GM18867 (cell line): ENCODE measurements at regions not wholly inside any gene's neighbourhood (a gene's known extent, or its start where the extent isn't known, plus 50 kb on each side); places are given as distances from the start of the nearest gene placed in this dataset.
"Not testable (repeated sequence)": the region's sequence is repeated elsewhere in the genome, so short reads cannot be mapped to it uniquely, and the experiment has no call there.

Source experiments
- ATAC-seq: cut with Tn5 transposase; IDR thresholded peaks from one replicate; pipeline ENCODE4 v1.9.1; 2021; ENCODE audit warnings: mild to moderate bottlenecking, moderate library complexity; ENCODE audit not compliant: unreplicated experiment

- ATAC-seq: not testable (repeated sequence)
These were observed 1271.8 kb downstream of the TMEM121 start for GRCh38 chr14:106798166-106798565.

- ATAC-seq: no peak
These were observed 1276.3 kb downstream of the TMEM121 start for GRCh38 chr14:106802413-106803364.

- ATAC-seq: no peak
These were observed 1277.0 kb downstream of the TMEM121 start for GRCh38 chr14:106803379-106803778.

GRCh38 chr14:106807493-106807892 is 1281.1 kb downstream of the TMEM121 start:
- ATAC-seq: no peak

- ATAC-seq: no peak
These were observed 1282.1 kb downstream of the TMEM121 start for GRCh38 chr14:106808458-106808857.

GRCh38 chr14:106808907-106809306 is 1282.5 kb downstream of the TMEM121 start:
- no peak for ATAC-seq

GRCh38 chr14:106809615-106810014 is 1283.2 kb downstream of the TMEM121 start:
- ATAC-seq: no peak

- not testable (repeated sequence) for ATAC-seq
These were observed 1283.8 kb downstream of the TMEM121 start for GRCh38 chr14:106810168-106810567.

- no peak for ATAC-seq
These were observed 1284.8 kb downstream of the TMEM121 start for GRCh38 chr14:106811162-106811561.

- ATAC-seq: no peak
These were observed 1286.5 kb downstream of the TMEM121 start for GRCh38 chr14:106812788-106813476.

- ATAC-seq: no peak
These were observed 1287.1 kb downstream of the TMEM121 start for GRCh38 chr14:106813477-106813823.

GRCh38 chr14:106820119-106820518 is 1293.7 kb downstream of the TMEM121 start:
- no peak for ATAC-seq

- no peak for ATAC-seq
These were observed 1294.7 kb downstream of the TMEM121 start for GRCh38 chr14:106821119-106821518.

- ATAC-seq: no peak
These were observed 1296.5 kb downstream of the TMEM121 start for GRCh38 chr14:106822905-106823304.

GRCh38 chr14:106823552-106823951 is 1297.2 kb downstream of the TMEM121 start:
- no peak for ATAC-seq

- no peak for ATAC-seq
These were observed 1300.5 kb downstream of the TMEM121 start for GRCh38 chr14:106826833-106827369.

- ATAC-seq: peak; percentile 81
These were observed 1304.9 kb downstream of the TMEM121 start for GRCh38 chr14:106831322-106831720.

GRCh38 chr14:106837870-106838269 is 1311.5 kb downstream of the TMEM121 start:
- no peak for ATAC-seq

- ATAC-seq: no peak
These were observed 1312.8 kb downstream of the TMEM121 start for GRCh38 chr14:106838991-106839769.

GRCh38 chr14:106840258-106840657 is 1313.9 kb downstream of the TMEM121 start:
- ATAC-seq: no peak

- no peak for ATAC-seq
These were observed 1314.6 kb downstream of the TMEM121 start for GRCh38 chr14:106840991-106841390.
